ENCODE measurements at regions not wholly inside any gene's neighbourhood (a gene's known extent, or its start where the extent isn't known, plus 50 kb on each side); places are given as distances from the start of the nearest gene placed in this dataset.

- no peak for ATAC-seq
Measured at GRCh38 chr1:8095584-8095983, 69.5 kb upstream of the ERRFI1 start.

GRCh38 chr1:8094481-8095241, 68.6 kb upstream of the ERRFI1 start:
- peak; percentile 70 for ATAC-seq
- intact Hi-C loops (cut with DNase I, micrococcal nuclease): no loop called here

More at GRCh38 chr1:8095584-8095983, 69.5 kb upstream of the ERRFI1 start:
- TF ChIP-seq CTCF (IDR thresholded peaks at IDR 0.05): no peak
- H3K36me3 ChIP-seq (ENCODE audit: low read depth): no peaks in the 10 kb centered on the region
- intact Hi-C loops (cut with DNase I, micrococcal nuclease): no loop called here
- H3K4me3 ChIP-seq: no peak overlapping the region
- H3K9me3 ChIP-seq: no peaks in the 10 kb centered on the region
- peaks cover 26% of the 10 kb centered on the region for H3K4me1 ChIP-seq (ENCODE audit: low read depth)
- DNase-seq: no peak

GRCh38 chr1:8093221-8093980, 67.3 kb upstream of the ERRFI1 start:
- intact Hi-C loops (cut with DNase I, micrococcal nuclease): no loop called here
- Histone ChIP-seq H3K36me3 (ENCODE audit: low read depth) (no peaks in the 10 kb centered on the region), H3K4me1 (ENCODE audit: low read depth) (peaks cover 28% of the 10 kb centered on the region), H3K4me3 (no peak overlapping the region), H3K9me3 (no peaks in the 10 kb centered on the region)
- TF ChIP-seq CTCF (IDR thresholded peaks at IDR 0.05): no peak
- DNase-seq: peak in 2 of 3 donors; percentile 32 to 51
- peak; percentile 50 for ATAC-seq

More at GRCh38 chr1:8094481-8095241, 68.6 kb upstream of the ERRFI1 start:
- H3K4me3 ChIP-seq: no peak overlapping the region
- no peaks in the 10 kb centered on the region for H3K36me3 ChIP-seq (ENCODE audit: low read depth)
- TF ChIP-seq CTCF (IDR thresholded peaks at IDR 0.05): no peak
- peaks cover 28% of the 10 kb centered on the region for H3K4me1 ChIP-seq (ENCODE audit: low read depth)
- H3K9me3 ChIP-seq: no peaks in the 10 kb centered on the region
- peak in 2 of 3 donors; percentile 39 to 41 for DNase-seq

- no peak for TF ChIP-seq CTCF (IDR thresholded peaks at IDR 0.05)
- ATAC-seq (no peak), DNase-seq (no peak)
- H3K4me1 ChIP-seq (ENCODE audit: low read depth): peaks cover 28% of the 10 kb centered on the region
- no peaks in the 10 kb centered on the region for H3K36me3 ChIP-seq (ENCODE audit: low read depth)
- intact Hi-C loops (cut with DNase I, micrococcal nuclease): no loop called here
- no peak overlapping the region for H3K4me3 ChIP-seq
- no peaks in the 10 kb centered on the region for H3K9me3 ChIP-seq
Measured at GRCh38 chr1:8092657-8093056, 66.5 kb upstream of the ERRFI1 start.

- Histone ChIP-seq H3K4me3 (no peak overlapping the region), H3K9me3 (no peaks in the 10 kb centered on the region), H3K36me3 (ENCODE audit: low read depth) (no peaks in the 10 kb centered on the region), H3K4me1 (ENCODE audit: low read depth) (peaks cover 18% of the 10 kb centered on the region)
- ATAC-seq (no peak), DNase-seq (no peak)
- TF ChIP-seq CTCF (IDR thresholded peaks at IDR 0.05): no peak
- intact Hi-C loops (cut with DNase I, micrococcal nuclease): no loop called here
Measured at GRCh38 chr1:8091691-8092090, 65.6 kb upstream of the ERRFI1 start.
